H9 (cell line): ENCODE measurements at regions not wholly inside any gene's neighbourhood (a gene's known extent, or its start where the extent isn't known, plus 50 kb on each side); places are given as distances from the start of the nearest gene placed in this dataset.

Experiments
- DNase-seq: peaks from one replicate; pipeline ENCODE4 v3.0.0-alpha.2; 2017
- H2AFZ ChIP-seq: one replicate; pipeline ENCODE4 v1.6.1; 2013; ENCODE audit warnings: mild to moderate bottlenecking, low read length, control low read depth, moderate library complexity
- H2AK5ac ChIP-seq: 2 replicates; pipeline ENCODE4 v1.6.1; 2013; ENCODE audit warnings: low read length, control low read depth, mixed read lengths; ENCODE audit not compliant: insufficient read length
- H2BK120ac ChIP-seq: one replicate; pipeline ENCODE4 v1.6.1; 2013; ENCODE audit warnings: low read depth, mild to moderate bottlenecking, low read length, control low read depth, inconsistent platforms; ENCODE audit not compliant: poor library complexity, severe bottlenecking
- H2BK12ac ChIP-seq: 2 replicates; pipeline ENCODE4 v1.6.1; 2013; ENCODE audit warnings: low read length, control low read depth, mixed read lengths, low read depth; ENCODE audit not compliant: insufficient read length
- H2BK15ac ChIP-seq: 2 replicates; pipeline ENCODE4 v1.6.1; 2013; ENCODE audit warnings: low read depth, low read length, control low read depth
- H2BK20ac ChIP-seq: one replicate; pipeline ENCODE4 v1.6.1; 2013; ENCODE audit warnings: low read depth, mild to moderate bottlenecking, low read length, control low read depth, inconsistent platforms; ENCODE audit not compliant: poor library complexity, severe bottlenecking
- H2BK5ac ChIP-seq: 2 replicates; pipeline ENCODE4 v1.6.1; 2013; ENCODE audit warnings: low read length, control low read depth, mixed read lengths; ENCODE audit not compliant: insufficient read length
- H3K14ac ChIP-seq: 2 replicates; pipeline ENCODE4 v1.6.1; 2013; ENCODE audit warnings: low read length, control low read depth; ENCODE audit not compliant: insufficient read depth
- H3K18ac ChIP-seq: 2 replicates; pipeline ENCODE4 v1.6.1; 2013; ENCODE audit warnings: low read depth, mild to moderate bottlenecking, mixed read lengths, low read length, control low read depth; ENCODE audit not compliant: insufficient read length
- H3K23ac ChIP-seq: 2 replicates; pipeline ENCODE4 v1.6.1; 2013; ENCODE audit warnings: low read length, control low read depth, mixed read lengths, low read depth; ENCODE audit not compliant: insufficient read length
- H3K23me2 ChIP-seq: 2 replicates; pipeline ENCODE4 v1.6.1; 2013; ENCODE audit warnings: low read depth, mild to moderate bottlenecking, mixed read lengths, low read length, control low read depth; ENCODE audit not compliant: insufficient read length, poor library complexity, severe bottlenecking
- H3K27ac ChIP-seq: 2 replicates; pipeline ENCODE4 v1.5.1; 2013; ENCODE audit warnings: low read length, control low read depth, mixed read lengths, low read depth; ENCODE audit not compliant: insufficient read length
- H3K27me3 ChIP-seq: 2 replicates; pipeline ENCODE4 v1.6.1; 2013; ENCODE audit warnings: low read length, control low read depth, inconsistent platforms; ENCODE audit not compliant: insufficient read depth
- H3K4ac ChIP-seq: 2 replicates; pipeline ENCODE4 v1.6.1; 2013; ENCODE audit warnings: low read depth, mild to moderate bottlenecking, control low read depth, inconsistent platforms, low read length, moderate library complexity
- H3K4me1 ChIP-seq: 2 replicates; pipeline ENCODE4 v1.6.1; 2013; ENCODE audit warnings: low read length, control low read depth, inconsistent platforms; ENCODE audit not compliant: insufficient read depth
- H3K4me2 ChIP-seq: 2 replicates; pipeline ENCODE4 v1.6.1; 2013; ENCODE audit warnings: low read length, control low read depth, mixed read lengths; ENCODE audit not compliant: insufficient read length, insufficient read depth
- H3K56ac ChIP-seq: 2 replicates; pipeline ENCODE4 v1.6.1; 2013; ENCODE audit warnings: low read depth, mild to moderate bottlenecking, mixed read lengths, low read length, control low read depth; ENCODE audit not compliant: insufficient read length
- H3K79me1 ChIP-seq: 2 replicates; pipeline ENCODE4 v1.6.1; 2013; ENCODE audit warnings: low read depth, mild to moderate bottlenecking, moderate library complexity, low read length, control low read depth, inconsistent platforms; ENCODE audit not compliant: insufficient read depth, poor library complexity, severe bottlenecking
- H3K79me2 ChIP-seq: 2 replicates; pipeline ENCODE4 v1.6.1; 2013; ENCODE audit warnings: low read length, control low read depth, inconsistent platforms; ENCODE audit not compliant: insufficient read depth
- H3K9ac ChIP-seq: 2 replicates; pipeline ENCODE4 v1.6.1; 2013; ENCODE audit warnings: low read length, control low read depth, mixed read lengths; ENCODE audit not compliant: insufficient read length; ENCODE audit errors: extremely low read depth
- H3K9me3 ChIP-seq: one replicate; pipeline ENCODE4 v1.6.1; 2013; ENCODE audit warnings: low read depth, low read length, inconsistent platforms; ENCODE audit not compliant: control insufficient read depth
- H3T11ph ChIP-seq: one replicate; pipeline ENCODE4 v1.6.1; 2013; ENCODE audit warnings: mild to moderate bottlenecking, low read length, control low read depth, inconsistent platforms
- H4K20me1 ChIP-seq: one replicate; pipeline ENCODE4 v1.6.1; 2013; ENCODE audit not compliant: control insufficient read depth, insufficient read length, insufficient read depth
- H4K5ac ChIP-seq: 2 replicates; pipeline ENCODE4 v1.6.1; 2013; ENCODE audit warnings: low read depth, mild to moderate bottlenecking, mixed read lengths, low read length, control low read depth; ENCODE audit not compliant: insufficient read length
- H4K8ac ChIP-seq: replicated peaks from 2 replicates; pipeline ENCODE4 v1.6.1; 2013; ENCODE audit warnings: low read length, control low read depth, mixed read lengths, low read depth; ENCODE audit not compliant: insufficient read length
- H4K91ac ChIP-seq: 2 replicates; pipeline ENCODE4 v1.6.1; 2013; ENCODE audit warnings: low read depth, mild to moderate bottlenecking, moderate library complexity, mixed read lengths, low read length, control low read depth; ENCODE audit not compliant: insufficient read length
- H3K27ac Mint-ChIP-seq, 3 experiments: 2 replicates in 2 of 3; 3 replicates in 1 of 3; pipeline ENCODE4 v1.8.0; 2020 to 2021; ENCODE audit warnings: mixed read lengths in 3 of 3, mild to moderate bottlenecking in 1 of 3, moderate library complexity in 1 of 3
- H3K27me3 Mint-ChIP-seq: 2 replicates; pipeline ENCODE4 v1.8.0; 2021; ENCODE audit warnings: low read depth, mild to moderate bottlenecking, moderate library complexity, mixed read lengths
- H3K36me3 Mint-ChIP-seq, 3 experiments: 2 replicates in 2 of 3; 3 replicates in 1 of 3; pipeline ENCODE4 v1.8.0; 2020 to 2021; ENCODE audit warnings: low read depth in 3 of 3, mixed read lengths in 3 of 3; ENCODE audit not compliant: insufficient read depth in 1 of 3
- H3K4me1 Mint-ChIP-seq, 2 experiments: 2 replicates each; pipeline ENCODE4 v1.8.0; 2020; ENCODE audit warnings: mixed read lengths in 2 of 2
- H3K4me3 Mint-ChIP-seq, 2 experiments: 2 replicates in 1 of 2; 3 replicates in 1 of 2; pipeline ENCODE4 v1.8.0; 2020 to 2021; ENCODE audit warnings: mild to moderate bottlenecking in 2 of 2, mixed read lengths in 2 of 2, moderate library complexity in 1 of 2
- H3K9me3 Mint-ChIP-seq, 2 experiments: 2 replicates in 1 of 2; 3 replicates in 1 of 2; pipeline ENCODE4 v1.8.0; 2020; ENCODE audit warnings: mild to moderate bottlenecking in 2 of 2, mixed read lengths in 2 of 2, moderate library complexity in 1 of 2
- CTCF ChIP-seq: fragments of 200-600 bp; sonication (generic); conservative IDR thresholded peaks from 3 replicates; pipeline ENCODE4 v1.8.0; 2021; ENCODE audit warnings: antibody characterized with exemption, mild to moderate bottlenecking
- WGBS: extraction: QIAGEN DNeasy Blood & Tissue Kit; methylation state at CpG from one replicate; pipeline ENCODE4 v1.1.7; 2013; ENCODE audit warnings: missing lambda C conversion rate, low lambda C conversion rate, mixed read lengths; ENCODE audit not compliant: insufficient read length; ENCODE audit errors: extremely low coverage; 5-methylcytosine and 5-hydroxymethylcytosine counted together

- TF ChIP-seq CTCF = no peak
- no peak overlapping the region for H3K56ac ChIP-seq
- H3K23me2 ChIP-seq = no peaks in the 10 kb centered on the region
- no peaks in the 10 kb centered on the region for H3K9me3 ChIP-seq
- H4K8ac ChIP-seq = no peak overlapping the region
- H3K36me3 Mint-ChIP-seq = no peaks in the 10 kb centered on the region; a peak in 1 of 7 replicates
- H3K4me1 Mint-ChIP-seq = peaks cover 12 to 21% of the 10 kb centered on the region in 2 experiments
- no peaks in the 10 kb centered on the region for H3K79me1 ChIP-seq
- H3T11ph ChIP-seq = no peak overlapping the region
- no peaks in the 10 kb centered on the region for H4K20me1 ChIP-seq
- DNase-seq = no peak
- no peak overlapping the region for H3K4me2 ChIP-seq
- no peak overlapping the region for H3K27ac ChIP-seq
- H2BK15ac ChIP-seq = no peak overlapping the region
- H3K9me3 Mint-ChIP-seq = no peaks in the 10 kb centered on the region
- H3K18ac ChIP-seq = no peak overlapping the region
- no peak overlapping the region for H2BK12ac ChIP-seq
- H3K14ac ChIP-seq = no peak overlapping the region
- H2AK5ac ChIP-seq = no peak overlapping the region
- H3K79me2 ChIP-seq = no peaks in the 10 kb centered on the region
- no peak overlapping the region for H3K4me3 Mint-ChIP-seq
- H3K9ac ChIP-seq = no peak overlapping the region
- H3K27ac Mint-ChIP-seq = no peak overlapping the region
- no peaks in the 10 kb centered on the region for H3K27me3 ChIP-seq
- H2AFZ ChIP-seq = no peak overlapping the region
- H3K4me1 ChIP-seq = no peaks in the 10 kb centered on the region
- H3K4ac ChIP-seq = no peak overlapping the region
- H4K5ac ChIP-seq = no peak overlapping the region
- H3K23ac ChIP-seq = no peak overlapping the region
- peaks cover 2% of the 10 kb centered on the region; the same call in 1 of the 2 replicates for H3K27me3 Mint-ChIP-seq
- no peak overlapping the region for H2BK120ac ChIP-seq
- no peak overlapping the region for H2BK20ac ChIP-seq
- H4K91ac ChIP-seq = no peak overlapping the region
- no peak overlapping the region for H2BK5ac ChIP-seq
- WGBS = no CpG with 5 or more reads among the region's 8 CpGs
These were observed 134.4 kb downstream of the ENC1 start for GRCh38 chr5:74506119-74506518.
